ENCODE measurements at regions not wholly inside any gene's neighbourhood (a gene's known extent, or its start where the extent isn't known, plus 50 kb on each side); places are given as distances from the start of the nearest gene placed in this dataset.

- no peak for DNase-seq
Measured at GRCh38 chr6:91324711-91325110, 737.8 kb upstream of the MAP3K7 start.

GRCh38 chr6:91317984-91318383 is 731.1 kb upstream of the MAP3K7 start:
- no peak for DNase-seq

- DNase-seq = no peak
Measured at GRCh38 chr6:91317247-91317835, 730.5 kb upstream of the MAP3K7 start.

GRCh38 chr6:91310178-91310577 is 723.3 kb upstream of the MAP3K7 start:
- DNase-seq = no peak

- DNase-seq = no peak
Measured at GRCh38 chr6:91305755-91306154, 718.9 kb upstream of the MAP3K7 start.

GRCh38 chr6:91304521-91304920 is 717.6 kb upstream of the MAP3K7 start:
- DNase-seq = no peak

GRCh38 chr6:91303326-91303725 is 716.5 kb upstream of the MAP3K7 start:
- DNase-seq = no peak

GRCh38 chr6:91299544-91300491 is 712.9 kb upstream of the MAP3K7 start:
- DNase-seq = no peak

- DNase-seq = no peak
Measured at GRCh38 chr6:91298543-91299145, 711.8 kb upstream of the MAP3K7 start.

GRCh38 chr6:91293395-91293794 is 706.5 kb upstream of the MAP3K7 start:
- no peak for DNase-seq

GRCh38 chr6:91291071-91291470 is 704.2 kb upstream of the MAP3K7 start:
- no peak for DNase-seq

GRCh38 chr6:91288741-91289140 is 701.9 kb upstream of the MAP3K7 start:
- no peak for DNase-seq

- DNase-seq = no peak
Measured at GRCh38 chr6:91281901-91282300, 695.0 kb upstream of the MAP3K7 start.

- no peak for DNase-seq
Measured at GRCh38 chr6:91280494-91280830, 693.6 kb upstream of the MAP3K7 start.

- no peak for DNase-seq
Measured at GRCh38 chr6:91279740-91280493, 693.0 kb upstream of the MAP3K7 start.

- DNase-seq = no peak
Measured at GRCh38 chr6:91278416-91278815, 691.5 kb upstream of the MAP3K7 start.

GRCh38 chr6:91276315-91276714 is 689.4 kb upstream of the MAP3K7 start:
- no peak for DNase-seq

GRCh38 chr6:91273729-91274128 is 686.9 kb upstream of the MAP3K7 start:
- DNase-seq = no peak

GRCh38 chr6:91271807-91272206 is 684.9 kb upstream of the MAP3K7 start:
- no peak for DNase-seq

- no peak for DNase-seq
Measured at GRCh38 chr6:91268941-91269340, 682.1 kb upstream of the MAP3K7 start.

- DNase-seq = no peak
Measured at GRCh38 chr6:91267246-91267645, 680.4 kb upstream of the MAP3K7 start.

- DNase-seq = no peak
Measured at GRCh38 chr6:91266156-91266555, 679.3 kb upstream of the MAP3K7 start.

- no peak for DNase-seq
Measured at GRCh38 chr6:91243436-91243835, 656.6 kb upstream of the MAP3K7 start.

GRCh38 chr6:91242614-91242949 is 655.7 kb upstream of the MAP3K7 start:
- no peak for DNase-seq

Data from activated CD4-positive, alpha-beta T cell treated with anti-CD3 and anti-CD28 coated beads, Interleukin-2, amount 50 U/mL, for 4 hours (primary cell).